Fibroblast of lung (primary cell): ENCODE measurements at regions not wholly inside any gene's neighbourhood (a gene's known extent, or its start where the extent isn't known, plus 50 kb on each side); places are given as distances from the start of the nearest gene placed in this dataset.

Experiments
- EZH2 ChIP-seq: IDR thresholded peaks from 2 replicates; pipeline ENCODE4 v1.5.1; 2012; ENCODE audit warnings: low read length, control low read depth, mild to moderate bottlenecking; ENCODE audit errors: missing control alignments
- TF ChIP-seq, protein P1 (sequence below), 2 donors: IDR thresholded peaks in 1 of 2; conservative IDR thresholded peaks in 1 of 2; 1 replicate in 1 of 2; 2 replicates in 1 of 2; pipeline ENCODE4 v1.5.1; 2011 to 2012; ENCODE audit warnings: low read length in 2 of 2, control low read depth in 1 of 2, inconsistent platforms in 1 of 2, low read depth in 1 of 2, mild to moderate bottlenecking in 1 of 2

GRCh38 chr4:4960574-4960973, 58.7 kb downstream of the CYTL1 start:
- TF ChIP-seq, protein P1, sequence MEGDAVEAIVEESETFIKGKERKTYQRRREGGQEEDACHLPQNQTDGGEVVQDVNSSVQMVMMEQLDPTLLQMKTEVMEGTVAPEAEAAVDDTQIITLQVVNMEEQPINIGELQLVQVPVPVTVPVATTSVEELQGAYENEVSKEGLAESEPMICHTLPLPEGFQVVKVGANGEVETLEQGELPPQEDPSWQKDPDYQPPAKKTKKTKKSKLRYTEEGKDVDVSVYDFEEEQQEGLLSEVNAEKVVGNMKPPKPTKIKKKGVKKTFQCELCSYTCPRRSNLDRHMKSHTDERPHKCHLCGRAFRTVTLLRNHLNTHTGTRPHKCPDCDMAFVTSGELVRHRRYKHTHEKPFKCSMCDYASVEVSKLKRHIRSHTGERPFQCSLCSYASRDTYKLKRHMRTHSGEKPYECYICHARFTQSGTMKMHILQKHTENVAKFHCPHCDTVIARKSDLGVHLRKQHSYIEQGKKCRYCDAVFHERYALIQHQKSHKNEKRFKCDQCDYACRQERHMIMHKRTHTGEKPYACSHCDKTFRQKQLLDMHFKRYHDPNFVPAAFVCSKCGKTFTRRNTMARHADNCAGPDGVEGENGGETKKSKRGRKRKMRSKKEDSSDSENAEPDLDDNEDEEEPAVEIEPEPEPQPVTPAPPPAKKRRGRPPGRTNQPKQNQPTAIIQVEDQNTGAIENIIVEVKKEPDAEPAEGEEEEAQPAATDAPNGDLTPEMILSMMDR (conservative IDR thresholded peaks at IDR 0.05 in 1 of 2, IDR thresholded peaks at IDR 0.05 in 1 of 2; ENCODE audit: low read depth in 1 of 2, low read length in 2 of 2): no peak
- no peak for TF ChIP-seq EZH2
